ENCODE measurements at regions not wholly inside any gene's neighbourhood (a gene's known extent, or its start where the extent isn't known, plus 50 kb on each side); places are given as distances from the start of the nearest gene placed in this dataset.
A peak's percentile ranks its signal among the peaks of the same experiment; 100 is the strongest.

- peak; percentile 83 for TF ChIP-seq CTCF (IDR thresholded peaks at IDR 0.05; ENCODE audit: low read depth, low read length, poor library complexity, severe bottlenecking)
- no peak for TF ChIP-seq EZH2phosphoT487 (IDR thresholded peaks at IDR 0.05; ENCODE audit: borderline replicate concordance, low read length)
Observed at GRCh38 chr20:22339091-22339881, 245.1 kb downstream of the FOXA2 start.

All from DOHH2 (cell line).